Endothelial cell of umbilical vein (primary cell): ENCODE measurements at regions not wholly inside any gene's neighbourhood (a gene's known extent, or its start where the extent isn't known, plus 50 kb on each side); places are given as distances from the start of the nearest gene placed in this dataset.

Experiments used
- EZH2 ChIP-seq: IDR thresholded peaks from 2 replicates; pipeline ENCODE4 v1.6.1; 2012; ENCODE audit warnings: borderline replicate concordance, low read depth, mild to moderate bottlenecking, moderate library complexity, low read length, inconsistent platforms; ENCODE audit not compliant: severe bottlenecking
- FOS ChIP-seq: IDR thresholded peaks from 2 replicates; pipeline ENCODE4 v1.6.1; 2011; ENCODE audit warnings: mild to moderate bottlenecking, low read length, moderate library complexity, borderline replicate concordance; ENCODE audit not compliant: insufficient read depth
- GATA2 ChIP-seq: IDR thresholded peaks from 2 replicates; pipeline ENCODE4 v1.7.0; 2011; ENCODE audit warnings: low read depth, mild to moderate bottlenecking, moderate library complexity, mixed read lengths, low read length; ENCODE audit not compliant: insufficient read length, insufficient read depth
- JUN ChIP-seq: IDR thresholded peaks from 2 replicates; pipeline ENCODE4 v1.6.1; 2011; ENCODE audit warnings: borderline replicate concordance, low read depth; ENCODE audit not compliant: insufficient read length, insufficient read depth
- POLR2A ChIP-seq: IDR thresholded peaks from 2 replicates; pipeline ENCODE4 v1.6.1; 2012; ENCODE audit warnings: low read depth, mild to moderate bottlenecking, control low read depth, low read length
- POLR2AphosphoS5 ChIP-seq: IDR thresholded peaks from 2 replicates; pipeline ENCODE4 v1.6.1; 2012; ENCODE audit warnings: low read depth, mild to moderate bottlenecking, control low read depth, low read length, moderate library complexity; ENCODE audit not compliant: insufficient read depth
- TF ChIP-seq, protein P1 (sequence below), 2 donors: IDR thresholded peaks; 1 replicate in 1 of 2; 2 replicates in 1 of 2; pipeline ENCODE4 v1.5.1; 2011; ENCODE audit warnings: low read length in 2 of 2, mild to moderate bottlenecking in 2 of 2, moderate library complexity in 2 of 2, control low read depth in 1 of 2, inconsistent platforms in 1 of 2, low read depth in 1 of 2; ENCODE audit not compliant: insufficient read depth in 1 of 2; ENCODE audit errors: extremely low read depth in 1 of 2
- TF ChIP-seq, protein P2 (sequence below): IDR thresholded peaks from 2 replicates; pipeline ENCODE4 v1.6.1; 2011; ENCODE audit not compliant: insufficient read depth, insufficient read length

DNA sequence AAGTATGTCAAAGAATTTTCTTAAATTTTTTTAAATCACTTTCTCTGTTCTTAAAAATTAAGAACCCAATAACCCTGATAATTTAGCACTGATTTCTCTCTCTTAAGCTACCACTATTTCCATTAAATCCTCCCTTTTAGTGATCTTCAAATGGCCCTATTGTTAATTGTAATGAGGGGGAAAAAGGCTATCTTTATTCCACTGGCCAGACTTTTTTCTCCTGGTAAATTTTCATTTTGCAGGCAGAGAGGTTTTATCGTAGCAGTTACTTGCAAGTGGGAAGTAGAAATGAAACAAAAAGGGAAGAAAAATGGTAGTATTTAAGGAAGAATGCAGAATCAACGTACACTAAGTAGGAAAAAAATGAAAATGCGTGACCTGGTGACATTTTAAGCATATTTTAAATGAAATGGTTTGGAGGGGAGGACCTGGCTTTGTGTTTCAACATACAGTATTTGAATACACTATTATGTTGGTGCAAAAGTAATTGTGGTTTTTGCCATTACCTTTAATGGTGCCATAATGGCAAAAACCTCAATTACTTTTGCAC lies 224.9 kb downstream of the TANC2 start:
- TF ChIP-seq, protein P1, sequence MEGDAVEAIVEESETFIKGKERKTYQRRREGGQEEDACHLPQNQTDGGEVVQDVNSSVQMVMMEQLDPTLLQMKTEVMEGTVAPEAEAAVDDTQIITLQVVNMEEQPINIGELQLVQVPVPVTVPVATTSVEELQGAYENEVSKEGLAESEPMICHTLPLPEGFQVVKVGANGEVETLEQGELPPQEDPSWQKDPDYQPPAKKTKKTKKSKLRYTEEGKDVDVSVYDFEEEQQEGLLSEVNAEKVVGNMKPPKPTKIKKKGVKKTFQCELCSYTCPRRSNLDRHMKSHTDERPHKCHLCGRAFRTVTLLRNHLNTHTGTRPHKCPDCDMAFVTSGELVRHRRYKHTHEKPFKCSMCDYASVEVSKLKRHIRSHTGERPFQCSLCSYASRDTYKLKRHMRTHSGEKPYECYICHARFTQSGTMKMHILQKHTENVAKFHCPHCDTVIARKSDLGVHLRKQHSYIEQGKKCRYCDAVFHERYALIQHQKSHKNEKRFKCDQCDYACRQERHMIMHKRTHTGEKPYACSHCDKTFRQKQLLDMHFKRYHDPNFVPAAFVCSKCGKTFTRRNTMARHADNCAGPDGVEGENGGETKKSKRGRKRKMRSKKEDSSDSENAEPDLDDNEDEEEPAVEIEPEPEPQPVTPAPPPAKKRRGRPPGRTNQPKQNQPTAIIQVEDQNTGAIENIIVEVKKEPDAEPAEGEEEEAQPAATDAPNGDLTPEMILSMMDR (IDR thresholded peaks at IDR 0.05; ENCODE audit: extremely low read depth in 1 of 2, insufficient read depth in 1 of 2, low read depth in 1 of 2, low read length in 2 of 2) = no peak
- TF ChIP-seq POLR2A (no peak), GATA2 (no peak), POLR2AphosphoS5 (no peak), JUN (no peak), EZH2 (no peak), FOS (no peak)
- TF ChIP-seq, protein P2, sequence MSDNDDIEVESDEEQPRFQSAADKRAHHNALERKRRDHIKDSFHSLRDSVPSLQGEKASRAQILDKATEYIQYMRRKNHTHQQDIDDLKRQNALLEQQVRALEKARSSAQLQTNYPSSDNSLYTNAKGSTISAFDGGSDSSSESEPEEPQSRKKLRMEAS = no peak
